T47D (cell line): ENCODE measurements at regions not wholly inside any gene's neighbourhood (a gene's known extent, or its start where the extent isn't known, plus 50 kb on each side); places are given as distances from the start of the nearest gene placed in this dataset.

Experiments used
- DNase-seq, 2 experiments: peaks; one replicate each; pipeline versions ENCODE4 v3.0.0 to v3.0.0-alpha.2; 2011 to 2012; ENCODE audit warnings: low read depth in 1 of 2, low spot score in 1 of 2
- JUND ChIP-seq: IDR thresholded peaks from 2 replicates; pipeline ENCODE4 v1.6.1; 2012; ENCODE audit warnings: low read depth
- in situ Hi-C: cut with HindIII; loops from 2 replicates; pipeline ENCODE4 v1.10.0; 2016; ENCODE audit warnings: low sequenced_read_pairs, low pct_unique_long_range_greater_than_20kb

GRCh38 chr13:110097013-110097412, 209.9 kb downstream of the COL4A1 start:
- no peak for DNase-seq
- in situ Hi-C loops = no loop called here
- no peak for TF ChIP-seq JUND

- no peak for TF ChIP-seq JUND
- in situ Hi-C loops = no loop called here
- DNase-seq = no peak
These were observed 214.1 kb downstream of the COL4A1 start for GRCh38 chr13:110092831-110093247.

DNA sequence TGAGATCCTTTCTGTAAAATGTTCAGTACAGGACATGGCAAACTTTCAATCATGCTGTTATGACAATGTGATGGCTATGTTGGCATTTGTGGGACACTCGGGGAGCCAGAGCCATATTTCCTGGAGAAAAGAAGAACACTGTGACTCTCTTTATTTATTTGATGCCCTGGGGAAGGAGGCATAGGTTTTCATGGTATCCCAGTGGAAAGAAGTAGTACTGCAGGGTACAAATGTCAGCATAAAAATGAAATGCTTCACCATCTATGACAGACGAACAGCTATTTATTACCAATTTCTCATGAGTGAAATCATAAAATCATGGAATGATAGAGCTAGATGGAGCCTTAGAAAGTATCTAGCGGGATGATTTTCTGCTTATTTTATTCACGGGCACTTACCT, 217.1 kb downstream of the COL4A1 start:
- no peak for TF ChIP-seq JUND
- DNase-seq = peak in 1 of 2 experiments; percentile 21
- in situ Hi-C loops = no loop called here

- in situ Hi-C loops = no loop called here
- no peak for DNase-seq
- no peak for TF ChIP-seq JUND
These were observed 217.9 kb downstream of the COL4A1 start for GRCh38 chr13:110089100-110089499.

GRCh38 chr13:110073982-110074381, 233.0 kb downstream of the COL4A1 start:
- no peak for DNase-seq
- in situ Hi-C loops = no loop called here
- TF ChIP-seq JUND = no peak

DNA sequence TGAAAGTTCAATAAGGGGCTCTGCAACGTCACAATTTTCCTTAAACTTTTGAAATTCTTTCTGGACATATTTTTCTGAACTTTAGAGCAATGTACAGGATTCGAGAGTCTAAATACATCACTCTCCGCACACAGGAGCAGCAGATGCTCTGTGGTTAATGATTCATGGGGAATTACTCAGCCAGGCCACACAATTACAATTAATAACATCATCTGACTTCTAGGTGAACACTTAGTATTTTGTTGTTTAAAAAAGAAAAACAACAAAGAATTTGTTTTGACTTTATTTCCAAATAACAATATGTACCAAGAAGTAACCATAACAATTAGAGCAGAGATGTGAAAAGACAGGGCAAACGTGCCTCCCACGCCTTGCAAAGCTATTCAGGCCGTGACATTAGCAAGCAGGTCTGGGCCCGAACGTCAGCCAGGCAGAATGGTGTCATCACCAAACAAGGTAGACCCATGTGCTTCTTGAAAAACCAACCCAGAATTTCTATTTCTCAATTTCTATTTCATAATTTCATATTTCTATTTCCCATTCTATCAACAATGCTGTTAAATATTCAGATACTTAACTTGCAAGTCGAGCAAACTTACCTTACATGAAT, 236.3 kb downstream of the COL4A1 start:
- no peak for TF ChIP-seq JUND
- in situ Hi-C loops = no loop called here
- DNase-seq = no peak

GRCh38 chr13:110070046-110070445, 236.9 kb downstream of the COL4A1 start:
- no peak for DNase-seq
- in situ Hi-C loops = no loop called here
- no peak for TF ChIP-seq JUND

DNA sequence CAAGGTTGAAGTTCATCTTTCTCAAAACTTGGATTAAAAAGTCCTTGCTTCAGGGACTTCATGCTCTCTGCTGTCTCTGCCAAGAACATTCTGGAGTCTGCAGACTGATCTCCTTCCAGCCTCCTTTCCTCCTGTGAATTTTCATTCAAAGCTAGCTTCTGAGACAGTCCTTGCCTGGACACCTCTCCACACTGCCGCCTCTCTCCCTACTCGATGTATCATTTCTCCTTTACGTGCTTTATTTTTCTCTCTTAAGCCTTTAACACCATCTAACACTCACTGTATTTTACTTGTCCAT, 238.8 kb downstream of the COL4A1 start:
- DNase-seq = no peak
- in situ Hi-C loops = no loop called here
- TF ChIP-seq JUND = no peak

GRCh38 chr13:110067355-110068175, 239.4 kb downstream of the COL4A1 start:
- DNase-seq = no peak
- in situ Hi-C loops = no loop called here
- TF ChIP-seq JUND = no peak

DNA sequence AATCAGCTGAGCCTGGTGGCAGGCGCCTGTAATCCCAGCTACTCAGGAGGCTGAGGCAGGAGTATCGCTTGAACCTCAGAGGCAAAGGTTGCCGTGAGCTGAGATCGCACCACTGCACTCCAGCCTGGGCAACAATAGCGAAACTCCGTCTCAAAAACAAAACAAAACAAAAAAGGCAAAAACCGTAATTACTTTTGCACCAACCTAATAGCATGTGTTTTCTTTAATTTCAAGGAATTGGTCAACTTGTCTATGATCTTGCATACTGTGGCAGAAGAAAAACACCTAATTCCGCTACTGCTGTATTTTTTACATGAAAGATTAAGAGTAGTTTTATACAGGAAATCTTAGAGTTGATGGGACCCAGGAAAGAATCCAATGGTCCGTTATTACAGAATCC, 241.2 kb downstream of the COL4A1 start:
- no peak for DNase-seq
- in situ Hi-C loops = no loop called here
- no peak for TF ChIP-seq JUND

GRCh38 chr13:110063490-110064421, 243.2 kb downstream of the COL4A1 start:
- no peak for TF ChIP-seq JUND
- in situ Hi-C loops = no loop called here
- no peak for DNase-seq

- no peak for TF ChIP-seq JUND
- in situ Hi-C loops = no loop called here
- DNase-seq = no peak
These were observed 244.0 kb downstream of the COL4A1 start for GRCh38 chr13:110062777-110063442.
